SU-DHL-6 (cell line): ENCODE measurements at regions not wholly inside any gene's neighbourhood (a gene's known extent, or its start where the extent isn't known, plus 50 kb on each side); places are given as distances from the start of the nearest gene placed in this dataset.

Experiments used
- H2AFZ ChIP-seq: fragments of 200-600 bp; sonication (generic); 2 replicates; pipeline ENCODE4 v1.6.1; 2014; ENCODE audit warnings: low read depth, mild to moderate bottlenecking, moderate library complexity, mixed read lengths, antibody characterized with exemption, low read length; ENCODE audit not compliant: severe bottlenecking
- H3F3A ChIP-seq: fragments of 200-600 bp; shearing (Covaris generic); 2 replicates; pipeline ENCODE4 v1.6.0; 2016; ENCODE audit warnings: antibody characterized with exemption, mild to moderate bottlenecking; ENCODE audit not compliant: insufficient read depth
- H3K27ac ChIP-seq: fragments of 200-600 bp; sonication (generic); 2 replicates; pipeline ENCODE4 v1.5.1; 2016; ENCODE audit warnings: low read depth, mild to moderate bottlenecking, low read length, moderate library complexity, mixed read lengths
- H3K27me3 ChIP-seq: fragments of 200-600 bp; sonication (generic), shearing (Covaris generic); 2 replicates; pipeline ENCODE4 v1.6.0; 2014; ENCODE audit warnings: mild to moderate bottlenecking, low read length
- H3K36me3 ChIP-seq: fragments of 200-600 bp; sonication (generic); 2 replicates; pipeline ENCODE4 v1.6.1; 2014; ENCODE audit warnings: mild to moderate bottlenecking, low read length, mixed read lengths
- H3K4me2 ChIP-seq: fragments of 300-600, 200-600 bp; shearing (Covaris generic), sonication (generic); 2 replicates; pipeline ENCODE4 v1.6.0; 2014; ENCODE audit warnings: low read length, low read depth, mild to moderate bottlenecking; ENCODE audit not compliant: poor library complexity, severe bottlenecking
- H3K4me3 ChIP-seq: fragments of 200-600 bp; sonication (generic); 2 replicates; pipeline ENCODE4 v1.5.1; 2014; ENCODE audit warnings: antibody characterized with exemption, low read length, mild to moderate bottlenecking, mixed read lengths; ENCODE audit not compliant: insufficient read depth, poor library complexity, severe bottlenecking
- H3K79me2 ChIP-seq: fragments of 200-600 bp; sonication (generic); 2 replicates; pipeline ENCODE4 v1.6.1; 2014; ENCODE audit warnings: mild to moderate bottlenecking, low read length, moderate library complexity; ENCODE audit not compliant: insufficient read depth
- H3K9ac ChIP-seq: fragments of 200-600 bp; sonication (generic); 2 replicates; pipeline ENCODE4 v1.7.0; 2014; ENCODE audit warnings: mild to moderate bottlenecking, low read length
- H3K9me2 ChIP-seq: fragments of 200-600 bp; sonication (generic); replicated peaks from 2 replicates; pipeline ENCODE4 v1.6.1; 2014; ENCODE audit warnings: low read length; ENCODE audit not compliant: insufficient read depth
- H3K9me3 ChIP-seq: fragments of 200-600 bp; sonication (generic); 2 replicates; pipeline ENCODE4 v1.6.1; 2014; ENCODE audit warnings: low read length, mixed read lengths; ENCODE audit not compliant: insufficient read depth
- H4K20me1 ChIP-seq: fragments of 200-600 bp; sonication (generic); 2 replicates; pipeline ENCODE4 v1.6.1; 2014; ENCODE audit warnings: low read depth, mild to moderate bottlenecking, antibody characterized with exemption, low read length, moderate library complexity, mixed read lengths
- EZH2phosphoT487 ChIP-seq: fragments of 200-600 bp; sonication (generic), shearing (Covaris generic); conservative IDR thresholded peaks from 2 replicates; pipeline ENCODE4 v1.6.1; 2018; ENCODE audit warnings: mild to moderate bottlenecking, antibody characterized with exemption, low read length, moderate library complexity, mixed read lengths
- TF ChIP-seq, protein P1 (sequence below): fragments of 200-600 bp; sonication (generic); IDR thresholded peaks from one replicate; pipeline ENCODE4 v1.5.1; 2017; ENCODE audit warnings: antibody characterized with exemption, mild to moderate bottlenecking, low read length, moderate library complexity; ENCODE audit not compliant: insufficient read depth, poor library complexity, severe bottlenecking

DNA sequence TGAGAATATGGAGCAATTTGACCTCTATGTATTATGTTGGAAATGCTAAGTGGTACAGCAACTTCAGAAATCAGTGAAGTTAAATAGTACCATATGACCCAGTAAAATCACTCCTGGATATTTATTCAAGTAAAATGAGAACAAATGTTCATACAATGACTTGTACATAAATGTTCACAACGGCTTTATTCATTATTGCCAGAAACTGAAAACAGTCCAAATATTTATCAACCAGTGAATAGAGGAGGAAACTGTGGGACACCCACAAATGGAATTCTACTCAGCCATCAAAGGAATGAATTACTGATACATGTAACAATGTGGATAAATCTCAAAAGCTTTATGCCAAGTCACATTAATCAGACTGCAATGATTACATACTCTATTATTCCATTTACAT lies 416.3 kb downstream of the AASDHPPT start:
- TF ChIP-seq EZH2phosphoT487, result no peak
- TF ChIP-seq, protein P1, sequence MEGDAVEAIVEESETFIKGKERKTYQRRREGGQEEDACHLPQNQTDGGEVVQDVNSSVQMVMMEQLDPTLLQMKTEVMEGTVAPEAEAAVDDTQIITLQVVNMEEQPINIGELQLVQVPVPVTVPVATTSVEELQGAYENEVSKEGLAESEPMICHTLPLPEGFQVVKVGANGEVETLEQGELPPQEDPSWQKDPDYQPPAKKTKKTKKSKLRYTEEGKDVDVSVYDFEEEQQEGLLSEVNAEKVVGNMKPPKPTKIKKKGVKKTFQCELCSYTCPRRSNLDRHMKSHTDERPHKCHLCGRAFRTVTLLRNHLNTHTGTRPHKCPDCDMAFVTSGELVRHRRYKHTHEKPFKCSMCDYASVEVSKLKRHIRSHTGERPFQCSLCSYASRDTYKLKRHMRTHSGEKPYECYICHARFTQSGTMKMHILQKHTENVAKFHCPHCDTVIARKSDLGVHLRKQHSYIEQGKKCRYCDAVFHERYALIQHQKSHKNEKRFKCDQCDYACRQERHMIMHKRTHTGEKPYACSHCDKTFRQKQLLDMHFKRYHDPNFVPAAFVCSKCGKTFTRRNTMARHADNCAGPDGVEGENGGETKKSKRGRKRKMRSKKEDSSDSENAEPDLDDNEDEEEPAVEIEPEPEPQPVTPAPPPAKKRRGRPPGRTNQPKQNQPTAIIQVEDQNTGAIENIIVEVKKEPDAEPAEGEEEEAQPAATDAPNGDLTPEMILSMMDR, result no peak
- Histone ChIP-seq H3K36me3 (no peaks in the 10 kb centered on the region), H3K9me2 (no peaks in the 10 kb centered on the region), H3K27ac (no peak overlapping the region), H3K4me3 (no peak overlapping the region), H3K4me2 (no peak overlapping the region), H2AFZ (no peak overlapping the region), H3K79me2 (no peaks in the 10 kb centered on the region), H4K20me1 (no peaks in the 10 kb centered on the region), H3K9ac (no peak overlapping the region), H3K27me3 (no peaks in the 10 kb centered on the region), H3K9me3 (no peaks in the 10 kb centered on the region), H3F3A (no peaks in the 10 kb centered on the region)

DNA sequence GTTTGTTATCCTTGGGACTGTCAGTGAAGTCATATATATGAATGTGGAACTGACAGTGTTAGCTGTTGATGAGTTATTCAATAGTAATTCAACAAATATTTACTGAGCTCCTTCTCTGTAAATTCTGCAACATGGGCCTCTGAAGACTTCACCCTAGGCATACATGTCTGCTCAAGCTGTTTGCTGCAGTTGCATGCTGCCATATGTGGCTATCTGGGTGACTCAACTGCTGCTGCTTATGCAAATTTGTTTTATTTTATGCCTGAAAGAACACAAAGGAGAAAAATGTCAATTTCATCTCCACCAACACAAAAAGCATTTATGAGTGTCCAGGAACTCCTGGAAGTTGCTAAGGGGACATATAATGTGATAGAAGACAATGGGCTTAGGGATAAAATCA lies 417.6 kb downstream of the AASDHPPT start:
- no peaks in the 10 kb centered on the region for H3K9me3 ChIP-seq
- H4K20me1 ChIP-seq, result no peaks in the 10 kb centered on the region
- no peaks in the 10 kb centered on the region for H3K79me2 ChIP-seq
- no peaks in the 10 kb centered on the region for H3F3A ChIP-seq
- no peak overlapping the region for H3K4me3 ChIP-seq
- no peaks in the 10 kb centered on the region for H3K9me2 ChIP-seq
- no peak overlapping the region for H2AFZ ChIP-seq
- H3K27me3 ChIP-seq, result no peaks in the 10 kb centered on the region
- no peak overlapping the region for H3K9ac ChIP-seq
- no peak for TF ChIP-seq EZH2phosphoT487
- TF ChIP-seq, protein P1, result no peak
- H3K27ac ChIP-seq, result no peak overlapping the region
- no peaks in the 10 kb centered on the region for H3K36me3 ChIP-seq
- H3K4me2 ChIP-seq, result no peak overlapping the region

DNA sequence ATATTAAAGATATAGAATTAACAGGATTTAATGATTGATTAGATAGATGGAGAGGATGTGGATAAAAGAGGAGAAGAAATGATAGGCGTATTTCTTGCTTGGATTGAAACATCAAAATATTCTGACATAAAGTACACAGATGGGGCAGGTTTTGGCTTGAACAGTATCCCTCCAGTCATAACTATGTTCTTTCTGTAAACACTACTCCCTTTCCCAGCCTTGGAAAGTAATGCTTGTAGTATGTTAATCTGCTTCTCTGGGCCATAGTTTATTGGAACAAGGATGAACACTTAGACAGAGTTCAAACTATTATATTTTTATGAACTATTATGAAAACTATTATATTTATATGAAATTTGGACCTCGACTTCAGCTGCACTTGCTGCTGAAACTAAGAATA lies 419.2 kb downstream of the AASDHPPT start:
- Histone ChIP-seq H3K79me2 (no peaks in the 10 kb centered on the region), H3K4me3 (no peak overlapping the region), H4K20me1 (no peaks in the 10 kb centered on the region), H3K9me3 (no peaks in the 10 kb centered on the region), H3K36me3 (no peaks in the 10 kb centered on the region), H3F3A (no peaks in the 10 kb centered on the region), H3K9me2 (no peaks in the 10 kb centered on the region), H3K4me2 (no peak overlapping the region), H3K27ac (no peak overlapping the region), H3K27me3 (no peaks in the 10 kb centered on the region), H2AFZ (no peak overlapping the region), H3K9ac (no peak overlapping the region)
- TF ChIP-seq, protein P1, result no peak
- no peak for TF ChIP-seq EZH2phosphoT487

DNA sequence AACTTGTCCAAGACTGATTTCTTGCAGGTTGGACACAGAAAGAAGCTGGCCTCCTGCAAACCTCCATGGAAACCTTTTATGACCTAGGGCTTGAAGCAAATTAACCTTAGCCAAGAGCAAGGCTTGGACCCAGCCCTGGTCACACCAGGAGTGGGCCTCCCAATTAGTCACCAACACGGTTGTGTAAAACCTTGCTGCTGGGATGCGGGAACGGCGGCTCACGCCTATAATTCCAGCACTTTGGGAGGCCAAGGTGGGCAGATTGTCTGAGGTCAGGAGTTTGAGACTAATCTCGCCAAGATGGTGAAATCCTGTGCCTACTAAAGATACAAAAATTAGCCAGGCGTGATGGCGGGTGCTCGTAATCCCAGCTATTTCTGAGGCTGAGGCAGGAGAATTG lies 419.9 kb downstream of the AASDHPPT start:
- no peaks in the 10 kb centered on the region for H3K9me2 ChIP-seq
- no peaks in the 10 kb centered on the region for H4K20me1 ChIP-seq
- H3K4me2 ChIP-seq, result no peak overlapping the region
- H2AFZ ChIP-seq, result no peak overlapping the region
- no peak overlapping the region for H3K4me3 ChIP-seq
- H3K27me3 ChIP-seq, result no peaks in the 10 kb centered on the region
- no peaks in the 10 kb centered on the region for H3K36me3 ChIP-seq
- TF ChIP-seq, protein P1, result no peak
- TF ChIP-seq EZH2phosphoT487, result no peak
- H3K9ac ChIP-seq, result no peak overlapping the region
- no peaks in the 10 kb centered on the region for H3F3A ChIP-seq
- H3K9me3 ChIP-seq, result no peaks in the 10 kb centered on the region
- no peaks in the 10 kb centered on the region for H3K79me2 ChIP-seq
- no peak overlapping the region for H3K27ac ChIP-seq
